Calu3 (cell line): ENCODE measurements at regions not wholly inside any gene's neighbourhood (a gene's known extent, or its start where the extent isn't known, plus 50 kb on each side); places are given as distances from the start of the nearest gene placed in this dataset.
"Not testable (repeated sequence)": the region's sequence is repeated elsewhere in the genome, so short reads cannot be mapped to it uniquely, and the experiment has no call there.

Experiments
- BruUV-seq: library from RNA; stranded (reverse); fragments of 400-500 nt; replicated peaks from 2 replicates; lab custom pipeline; 2021; lab: Mats Ljungman, UMichigan
- CTCF ChIA-PET: fragments of 300-600 bp; sonication (Branson Sonifier 250); formaldehyde crosslinking; loops from one replicate; lab custom pipeline; 2022; ENCODE audit warnings: antibody characterized with exemption; lab: Charles Lee
- DNase-seq: peaks from one replicate; pipeline ENCODE4 v3.0.0; 2022
- H3K27ac Mint-ChIP-seq: one replicate; pipeline ENCODE4 v1.8.0; 2022; ENCODE audit warnings: mixed read lengths; ENCODE audit not compliant: unreplicated experiment
- H3K27me3 Mint-ChIP-seq: one replicate; pipeline ENCODE4 v1.8.0; 2022; ENCODE audit warnings: mixed read lengths; ENCODE audit not compliant: unreplicated experiment
- H3K36me3 Mint-ChIP-seq: one replicate; pipeline ENCODE4 v1.8.0; 2022; ENCODE audit warnings: mild to moderate bottlenecking, moderate library complexity, mixed read lengths; ENCODE audit not compliant: insufficient read depth, unreplicated experiment
- H3K4me1 Mint-ChIP-seq: one replicate; pipeline ENCODE4 v1.8.0; 2022; ENCODE audit warnings: mild to moderate bottlenecking, low read depth, mixed read lengths; ENCODE audit not compliant: unreplicated experiment
- H3K4me3 Mint-ChIP-seq: one replicate; pipeline ENCODE4 v1.8.0; 2022; ENCODE audit warnings: mild to moderate bottlenecking, low read depth, moderate library complexity, mixed read lengths; ENCODE audit not compliant: unreplicated experiment
- H3K9me3 Mint-ChIP-seq: one replicate; pipeline ENCODE4 v1.8.0; 2022; ENCODE audit warnings: low read depth, mixed read lengths; ENCODE audit not compliant: unreplicated experiment
- intact Hi-C: fragments of 100-400 bp; cut with micrococcal nuclease; formaldehyde crosslinking; loops from one replicate; pipeline ENCODE4 v1.10.0; 2022; ENCODE audit not compliant: unreplicated experiment
- TF ChIP-seq, protein P1 (sequence below): fragments of 200-600 bp; IDR thresholded peaks from one replicate; pipeline ENCODE4 v1.8.0; 2022; ENCODE audit warnings: antibody characterized with exemption; ENCODE audit not compliant: unreplicated experiment

DNA sequence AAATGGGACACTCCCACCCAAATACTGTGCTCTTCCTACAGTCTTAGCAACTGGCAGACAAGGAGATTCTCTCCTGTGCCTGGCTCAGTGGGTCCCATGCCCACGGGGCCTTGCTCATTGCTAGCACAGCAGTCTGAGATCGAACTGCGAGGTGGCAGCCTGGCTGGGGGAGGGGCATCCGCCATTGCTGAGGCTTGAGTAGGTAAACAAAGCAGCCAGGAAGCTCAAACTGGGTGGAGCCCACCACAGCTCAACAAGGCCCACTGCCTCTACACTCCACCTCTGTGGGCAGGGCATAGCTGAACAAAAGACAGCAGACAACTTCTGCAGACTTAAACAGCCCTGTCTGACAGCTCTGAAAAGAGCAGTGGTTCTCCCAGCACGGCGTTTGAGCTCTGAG lies 174.8 kb downstream of the COL12A1 start:
- H3K4me3 Mint-ChIP-seq, BruUV-seq, H3K36me3 Mint-ChIP-seq, CTCF ChIA-PET, H3K4me1 Mint-ChIP-seq, H3K9me3 Mint-ChIP-seq, DNase-seq, H3K27me3 Mint-ChIP-seq, H3K27ac Mint-ChIP-seq, intact Hi-C loops: not testable (repeated sequence)

GRCh38 chr6:75029333-75029732 lies 176.5 kb downstream of the COL12A1 start:
- H3K4me1 Mint-ChIP-seq, result no peaks in the 10 kb centered on the region
- no peak overlapping the region for H3K4me3 Mint-ChIP-seq
- CTCF ChIA-PET, result no interaction called here
- no peak for DNase-seq
- intact Hi-C loops, result no loop called here
- H3K9me3 Mint-ChIP-seq, result no peaks in the 10 kb centered on the region
- BruUV-seq, result no TSS peak
- H3K27ac Mint-ChIP-seq, result no peak overlapping the region
- TF ChIP-seq, protein P1, sequence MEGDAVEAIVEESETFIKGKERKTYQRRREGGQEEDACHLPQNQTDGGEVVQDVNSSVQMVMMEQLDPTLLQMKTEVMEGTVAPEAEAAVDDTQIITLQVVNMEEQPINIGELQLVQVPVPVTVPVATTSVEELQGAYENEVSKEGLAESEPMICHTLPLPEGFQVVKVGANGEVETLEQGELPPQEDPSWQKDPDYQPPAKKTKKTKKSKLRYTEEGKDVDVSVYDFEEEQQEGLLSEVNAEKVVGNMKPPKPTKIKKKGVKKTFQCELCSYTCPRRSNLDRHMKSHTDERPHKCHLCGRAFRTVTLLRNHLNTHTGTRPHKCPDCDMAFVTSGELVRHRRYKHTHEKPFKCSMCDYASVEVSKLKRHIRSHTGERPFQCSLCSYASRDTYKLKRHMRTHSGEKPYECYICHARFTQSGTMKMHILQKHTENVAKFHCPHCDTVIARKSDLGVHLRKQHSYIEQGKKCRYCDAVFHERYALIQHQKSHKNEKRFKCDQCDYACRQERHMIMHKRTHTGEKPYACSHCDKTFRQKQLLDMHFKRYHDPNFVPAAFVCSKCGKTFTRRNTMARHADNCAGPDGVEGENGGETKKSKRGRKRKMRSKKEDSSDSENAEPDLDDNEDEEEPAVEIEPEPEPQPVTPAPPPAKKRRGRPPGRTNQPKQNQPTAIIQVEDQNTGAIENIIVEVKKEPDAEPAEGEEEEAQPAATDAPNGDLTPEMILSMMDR, result no peak
- H3K36me3 Mint-ChIP-seq, result no peaks in the 10 kb centered on the region
- H3K27me3 Mint-ChIP-seq, result no peaks in the 10 kb centered on the region

- no TSS peak for BruUV-seq
- Mint-ChIP-seq H3K4me3 (no peak overlapping the region), H3K27me3 (no peaks in the 10 kb centered on the region), H3K27ac (no peak overlapping the region), H3K36me3 (no peaks in the 10 kb centered on the region), H3K4me1 (no peaks in the 10 kb centered on the region), H3K9me3 (no peaks in the 10 kb centered on the region)
- CTCF ChIA-PET, result interaction anchor here (0.7 kb wide), 1 partner anchor 91 kb away, joined by 3 read pairs; no protein-coding TSS in a partner anchor
- DNase-seq, result no peak
- intact Hi-C loops, result no loop called here
- TF ChIP-seq, protein P1, result no peak
Observed at GRCh38 chr6:75025371-75025770, 180.5 kb downstream of the COL12A1 start.

GRCh38 chr6:75024828-75025227 lies 181.0 kb downstream of the COL12A1 start:
- no peaks in the 10 kb centered on the region for H3K36me3 Mint-ChIP-seq
- no peak for DNase-seq
- TF ChIP-seq, protein P1, result no peak
- BruUV-seq, result no TSS peak
- no peaks in the 10 kb centered on the region for H3K27me3 Mint-ChIP-seq
- H3K4me1 Mint-ChIP-seq, result no peaks in the 10 kb centered on the region
- no peak overlapping the region for H3K27ac Mint-ChIP-seq
- H3K9me3 Mint-ChIP-seq, result no peaks in the 10 kb centered on the region
- CTCF ChIA-PET, result interaction anchor here (0.7 kb wide), 1 partner anchor 91 kb away, joined by 3 read pairs; no protein-coding TSS in a partner anchor
- intact Hi-C loops, result no loop called here
- no peak overlapping the region for H3K4me3 Mint-ChIP-seq

GRCh38 chr6:75023634-75024033 lies 182.2 kb downstream of the COL12A1 start:
- Mint-ChIP-seq H3K27me3 (no peaks in the 10 kb centered on the region), H3K4me1 (no peaks in the 10 kb centered on the region), H3K4me3 (no peak overlapping the region), H3K9me3 (no peaks in the 10 kb centered on the region), H3K36me3 (no peaks in the 10 kb centered on the region), H3K27ac (no peak overlapping the region)
- TF ChIP-seq, protein P1, result no peak
- no peak for DNase-seq
- CTCF ChIA-PET, result no interaction called here
- intact Hi-C loops, result no loop called here
- BruUV-seq, result no TSS peak
